GM06990 (cell line): ENCODE measurements at regions not wholly inside any gene's neighbourhood (a gene's known extent, or its start where the extent isn't known, plus 50 kb on each side); places are given as distances from the start of the nearest gene placed in this dataset.

ENCODE experiments used
- DNase-seq: peaks from one replicate; pipeline ENCODE4 v3.0.0-alpha.2; 2011; ENCODE audit not compliant: insufficient read length; ENCODE audit errors: extremely low read depth
- H3K27me3 ChIP-seq: replicated peaks from 2 replicates; pipeline ENCODE4 v1.6.0; 2011; ENCODE audit warnings: low read length; ENCODE audit not compliant: control insufficient read depth, insufficient read depth
- H3K36me3 ChIP-seq: 2 replicates; pipeline ENCODE4 v1.5.1; 2011; ENCODE audit warnings: low read length; ENCODE audit not compliant: control insufficient read depth, insufficient read depth
- H3K4me3 ChIP-seq: replicated peaks from 2 replicates; pipeline ENCODE4 v1.5.1; 2011; ENCODE audit warnings: low read depth, mild to moderate bottlenecking, control low read depth, low read length
- TF ChIP-seq, protein P1 (sequence below): IDR thresholded peaks from 2 replicates; pipeline ENCODE4 v1.5.1; 2011; ENCODE audit warnings: low read length, control low read depth, mild to moderate bottlenecking, inconsistent platforms; ENCODE audit not compliant: insufficient read depth, poor library complexity, severe bottlenecking

DNA sequence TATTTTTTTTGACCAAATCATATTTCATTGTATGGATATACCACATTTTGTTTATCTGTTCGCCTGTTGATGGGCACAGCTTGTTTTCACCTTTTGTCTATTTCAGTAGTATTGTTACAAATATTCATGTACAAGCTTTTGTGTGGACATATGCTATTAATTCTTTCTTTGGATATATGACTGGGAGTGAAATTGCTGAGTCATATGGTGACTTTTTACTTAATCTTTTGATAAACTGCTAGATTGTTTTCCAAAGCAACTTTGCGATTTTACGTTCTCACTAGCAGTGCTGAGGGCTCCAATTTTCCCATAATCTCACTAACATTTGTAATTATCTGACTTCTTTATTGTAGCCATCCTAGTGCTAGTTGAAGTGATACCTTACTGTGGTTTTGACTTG is 112.4 kb downstream of the CD8B2 start:
- H3K4me3 ChIP-seq = no peak overlapping the region
- H3K27me3 ChIP-seq = no peaks in the 10 kb centered on the region
- DNase-seq = no peak
- TF ChIP-seq, protein P1, sequence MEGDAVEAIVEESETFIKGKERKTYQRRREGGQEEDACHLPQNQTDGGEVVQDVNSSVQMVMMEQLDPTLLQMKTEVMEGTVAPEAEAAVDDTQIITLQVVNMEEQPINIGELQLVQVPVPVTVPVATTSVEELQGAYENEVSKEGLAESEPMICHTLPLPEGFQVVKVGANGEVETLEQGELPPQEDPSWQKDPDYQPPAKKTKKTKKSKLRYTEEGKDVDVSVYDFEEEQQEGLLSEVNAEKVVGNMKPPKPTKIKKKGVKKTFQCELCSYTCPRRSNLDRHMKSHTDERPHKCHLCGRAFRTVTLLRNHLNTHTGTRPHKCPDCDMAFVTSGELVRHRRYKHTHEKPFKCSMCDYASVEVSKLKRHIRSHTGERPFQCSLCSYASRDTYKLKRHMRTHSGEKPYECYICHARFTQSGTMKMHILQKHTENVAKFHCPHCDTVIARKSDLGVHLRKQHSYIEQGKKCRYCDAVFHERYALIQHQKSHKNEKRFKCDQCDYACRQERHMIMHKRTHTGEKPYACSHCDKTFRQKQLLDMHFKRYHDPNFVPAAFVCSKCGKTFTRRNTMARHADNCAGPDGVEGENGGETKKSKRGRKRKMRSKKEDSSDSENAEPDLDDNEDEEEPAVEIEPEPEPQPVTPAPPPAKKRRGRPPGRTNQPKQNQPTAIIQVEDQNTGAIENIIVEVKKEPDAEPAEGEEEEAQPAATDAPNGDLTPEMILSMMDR = no peak
- no peaks in the 10 kb centered on the region for H3K36me3 ChIP-seq

DNA sequence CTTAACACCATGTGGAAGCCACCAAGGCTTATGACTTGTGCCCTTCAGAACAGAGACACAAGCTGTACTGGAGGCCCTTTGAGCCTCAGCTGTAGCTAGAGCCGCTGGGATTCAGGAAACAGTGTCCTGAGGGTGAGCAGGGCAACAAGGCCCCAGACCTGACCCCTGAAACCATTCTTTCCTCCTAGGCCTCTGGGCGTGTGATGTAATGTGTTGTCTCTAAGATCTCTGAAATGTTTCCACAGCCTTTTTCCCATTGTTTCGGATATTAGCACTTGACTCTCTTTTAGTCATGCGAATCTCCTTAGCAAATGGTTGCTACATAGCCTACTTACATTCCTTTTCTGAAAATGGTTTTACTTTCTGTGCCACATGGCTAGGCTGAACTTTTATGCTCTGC is 114.9 kb downstream of the CD8B2 start:
- DNase-seq = no peak
- TF ChIP-seq, protein P1 = no peak

GRCh38 chr2:106606652-106607051 is 119.5 kb downstream of the CD8B2 start:
- Histone ChIP-seq H3K36me3 (no peaks in the 10 kb centered on the region), H3K4me3 (no peak overlapping the region), H3K27me3 (no peaks in the 10 kb centered on the region; the same call in 1 of the 2 replicates)
- DNase-seq = no peak
- TF ChIP-seq, protein P1 = no peak

More for the DNA sequence above, 114.9 kb downstream of the CD8B2 start:
- Histone ChIP-seq H3K27me3 (no peaks in the 10 kb centered on the region), H3K4me3 (no peak overlapping the region), H3K36me3 (no peaks in the 10 kb centered on the region)

- no peak for DNase-seq
- Histone ChIP-seq H3K27me3 (no peaks in the 10 kb centered on the region; the same call in 1 of the 2 replicates), H3K4me3 (no peak overlapping the region), H3K36me3 (no peaks in the 10 kb centered on the region)
- TF ChIP-seq, protein P1 = no peak
These were observed 120.2 kb downstream of the CD8B2 start for GRCh38 chr2:106607371-106607770.

- no peak overlapping the region for H3K4me3 ChIP-seq
- no peaks in the 10 kb centered on the region; the same call in 1 of the 2 replicates for H3K27me3 ChIP-seq
- TF ChIP-seq, protein P1 = no peak
- no peak for DNase-seq
- no peaks in the 10 kb centered on the region for H3K36me3 ChIP-seq
These were observed 122.6 kb downstream of the CD8B2 start for GRCh38 chr2:106609780-106610179.

DNA sequence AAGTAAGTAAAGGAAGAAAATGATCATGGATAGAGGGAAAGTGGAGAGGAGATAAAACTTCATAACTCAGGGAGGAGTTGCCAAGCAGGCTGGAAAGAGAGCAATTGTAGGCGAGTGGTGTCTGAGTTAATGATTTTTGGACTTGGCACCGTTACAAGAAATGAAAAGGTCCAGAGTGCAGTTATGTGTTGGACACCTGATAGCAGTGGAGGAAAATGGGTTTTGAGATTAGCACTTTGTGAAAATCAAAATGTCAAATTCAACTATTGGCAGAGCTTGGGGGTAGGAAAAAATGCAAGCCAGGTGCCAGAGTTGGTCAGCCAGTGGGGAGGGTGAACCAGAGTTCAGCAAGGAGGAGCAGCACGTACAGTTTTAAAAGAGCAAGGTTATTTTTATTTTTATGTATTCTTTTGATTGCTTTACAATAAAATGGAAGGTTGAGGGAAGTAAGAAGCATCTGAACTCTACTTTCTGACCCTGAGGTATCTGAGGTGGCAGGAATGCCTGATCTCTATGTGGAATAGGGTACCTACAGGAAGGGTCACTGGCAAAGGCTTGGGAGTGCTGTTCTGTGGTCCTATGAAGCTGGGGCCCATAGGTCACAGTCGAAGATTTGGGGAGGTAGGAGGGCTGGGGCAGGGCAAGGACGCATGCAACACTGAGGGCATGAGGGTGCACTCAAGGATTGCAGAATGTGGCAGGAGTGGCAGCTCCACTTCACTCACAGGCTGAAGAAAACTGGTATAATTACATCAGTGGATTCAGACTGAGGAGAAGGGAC is 127.5 kb downstream of the CD8B2 start:
- TF ChIP-seq, protein P1 = no peak
- DNase-seq = no peak
- no peak overlapping the region for H3K4me3 ChIP-seq
- H3K36me3 ChIP-seq = no peaks in the 10 kb centered on the region
- H3K27me3 ChIP-seq = no peaks in the 10 kb centered on the region; the same call in 1 of the 2 replicates
